ENCODE measurements at regions not wholly inside any gene's neighbourhood (a gene's known extent, or its start where the extent isn't known, plus 50 kb on each side); places are given as distances from the start of the nearest gene placed in this dataset.

- dilution Hi-C loops (cut with MboI; ENCODE audit: extremely low pct_ligation_motif_present, low sequenced_read_pairs): no loop called here
- H3K4me1 ChIP-seq (ENCODE audit: control insufficient read depth, extremely low read depth, insufficient read depth, low read length): no peaks in the 10 kb centered on the region
- no peak overlapping the region for H3K4me2 ChIP-seq (ENCODE audit: insufficient read depth, low read length)
- no peaks in the 10 kb centered on the region for H3K36me3 ChIP-seq (ENCODE audit: control insufficient read depth in 2 of 2, extremely low read depth in 1 of 2, insufficient read depth in 2 of 2, low read length in 2 of 2)
- H3K9me1 ChIP-seq (replicated peaks; ENCODE audit: control insufficient read depth, extremely low read depth, insufficient read depth, low read length): no peaks in the 10 kb centered on the region
- intact Hi-C loops (cut with micrococcal nuclease): no loop called here
- ChIA-PET CTCF (no interaction called here), POLR2A (no interaction called here)
- DNase-seq (ENCODE audit: low read depth, low spot score): no peak
- no peaks in the 10 kb centered on the region for H4K20me1 ChIP-seq (replicated peaks; ENCODE audit: control insufficient read depth, extremely low read depth, insufficient read depth, low read length)
- no peaks in the 10 kb centered on the region for H3K9me3 ChIP-seq (replicated peaks; ENCODE audit: control insufficient read depth, insufficient read depth, low read length)
- H3K4me3 ChIP-seq (replicated peaks in 1 of 3; ENCODE audit: insufficient read depth in 1 of 3, low read depth in 1 of 3, low read length in 3 of 3): no peak overlapping the region
- no peaks in the 10 kb centered on the region for H3K27me3 ChIP-seq (ENCODE audit: control insufficient read depth in 2 of 2, insufficient read depth in 2 of 2, low read length in 2 of 2)
- TF ChIP-seq JUN (IDR thresholded peaks at IDR 0.05; ENCODE audit: borderline replicate concordance, insufficient read depth, insufficient read length, low read depth): no peak
- TF ChIP-seq POLR2AphosphoS5 (IDR thresholded peaks at IDR 0.05; ENCODE audit: insufficient read depth, low read depth, low read length): no peak
- no peak for TF ChIP-seq FOS (IDR thresholded peaks at IDR 0.05; ENCODE audit: borderline replicate concordance, insufficient read depth, low read length)
- TF ChIP-seq MYC (IDR thresholded peaks at IDR 0.05; ENCODE audit: low read depth, low read length): no peak
- TF ChIP-seq POLR2A (IDR thresholded peaks at IDR 0.05; ENCODE audit: low read depth, low read length): no peak
- TF ChIP-seq MAX (IDR thresholded peaks at IDR 0.05; ENCODE audit: insufficient read depth, insufficient read length): no peak
- no peak for TF ChIP-seq GATA2 (IDR thresholded peaks at IDR 0.05; ENCODE audit: insufficient read depth, insufficient read length, low read depth, low read length)
- no peak for TF ChIP-seq EZH2 (IDR thresholded peaks at IDR 0.05; ENCODE audit: borderline replicate concordance, low read depth, low read length, severe bottlenecking)
- TF ChIP-seq CTCF (IDR thresholded peaks at IDR 0.05; ENCODE audit: extremely low read depth in 1 of 2, insufficient read depth in 1 of 2, low read depth in 1 of 2, low read length in 2 of 2): no peak
- no peak overlapping the region for H3K27ac ChIP-seq (ENCODE audit: insufficient read depth, low read depth, low read length)
- no peak for FAIRE-seq
- H2AFZ ChIP-seq (ENCODE audit: low read depth, low read length): no peak overlapping the region
- no peak overlapping the region for H3K9ac ChIP-seq (replicated peaks; ENCODE audit: extremely low read depth, insufficient read depth, low read length)
- no TSS peak for BruUV-seq (replicated peaks)
- H3K79me2 ChIP-seq (ENCODE audit: control insufficient read depth, insufficient read depth, low read length): no peaks in the 10 kb centered on the region
Measured at GRCh38 chr14:85102591-85102990, 427.4 kb upstream of the FLRT2 start.
